Testis (tissue), 2 donors: ENCODE measurements at regions not wholly inside any gene's neighbourhood (a gene's known extent, or its start where the extent isn't known, plus 50 kb on each side); places are given as distances from the start of the nearest gene placed in this dataset.
A peak's percentile ranks its signal among the peaks of the same experiment; 100 is the strongest.

Experiments used
- DNase-seq: peaks from one replicate; pipeline ENCODE4 v3.0.0-alpha.2; 2019
- H3K27ac ChIP-seq, 2 donors: fragments of 200-600 bp; sonication (generic); one replicate each; pipeline ENCODE4 v1.5.1; 2019
- H3K27me3 ChIP-seq: fragments of 200-600 bp; sonication (generic); one replicate; pipeline ENCODE4 v1.5.1; 2019
- H3K36me3 ChIP-seq: fragments of 200-600 bp; sonication (generic); one replicate; pipeline ENCODE4 v1.5.1; 2017; ENCODE audit warnings: low read depth; ENCODE audit errors: missing control alignments
- H3K4me1 ChIP-seq: fragments of 200-600 bp; sonication (generic); one replicate; pipeline ENCODE4 v1.5.1; 2019
- H3K4me3 ChIP-seq, 2 donors: fragments of 200-600 bp; sonication (generic); one replicate each; pipeline ENCODE4 v1.5.1; 2017 to 2019
- H3K9me3 ChIP-seq: fragments of 200-600 bp; sonication (generic); one replicate; pipeline ENCODE4 v1.5.1; 2017
- POLR2A ChIP-seq: fragments of 450-650 bp; IDR thresholded peaks from one replicate; pipeline ENCODE4 v1.6.1; 2017; ENCODE audit warnings: antibody characterized with exemption, mild to moderate bottlenecking, moderate library complexity
- WGBS, 2 donors: methylation state at CpG; one replicate each; pipeline ENCODE4 v1.1.5; 2018; 5-methylcytosine and 5-hydroxymethylcytosine counted together
- intact Hi-C: fragments of 100-400 bp; cut with DNase I; formaldehyde crosslinking; loops from one replicate; pipeline ENCODE4 v1.15.1; 2023; ENCODE audit warnings: low total_unique reads
- TF ChIP-seq, protein P1 (sequence below), 3 experiments: fragments of 450-650 bp in 2 of 3; fragments of 200-600 bp in 1 of 3; sonication (generic) in 1 of 3; IDR thresholded peaks; one replicate each; pipeline ENCODE4 v1.5.1; 2016 to 2019; ENCODE audit warnings: antibody characterized with exemption in 3 of 3, mild to moderate bottlenecking in 2 of 3, moderate library complexity in 1 of 3

DNA sequence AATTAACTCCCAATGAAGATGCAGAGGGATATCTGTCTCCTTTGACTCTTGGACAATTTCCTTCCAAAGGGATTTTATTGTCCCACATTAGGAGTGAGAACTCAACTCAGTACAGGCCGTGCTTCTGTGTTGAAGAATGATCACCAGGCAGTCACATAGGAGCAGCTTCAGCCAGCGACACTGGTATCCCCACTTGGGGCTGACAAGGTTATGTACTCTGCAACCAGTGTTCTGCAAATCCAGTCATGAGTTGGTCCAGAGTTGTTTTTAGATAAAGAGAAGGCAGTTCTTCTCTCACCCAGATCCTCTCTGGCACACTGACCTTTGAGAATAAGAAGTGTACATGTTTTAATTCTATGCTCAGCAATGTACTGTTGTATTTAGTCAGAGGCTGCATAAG, 415.8 kb downstream of the SETD4 start:
- Histone ChIP-seq H3K4me3 (no peak overlapping the region), H3K27ac (no peak overlapping the region), H3K9me3 (no peaks in the 10 kb centered on the region), H3K27me3 (no peaks in the 10 kb centered on the region), H3K4me1 (no peaks in the 10 kb centered on the region), H3K36me3 (no peaks in the 10 kb centered on the region)
- no peak for DNase-seq
- 89 to 94% methylated on average over 2 of the region's 2 CpGs for WGBS, 2 donors
- intact Hi-C loops, result no loop called here
- TF ChIP-seq POLR2A, result no peak
- TF ChIP-seq, protein P1, sequence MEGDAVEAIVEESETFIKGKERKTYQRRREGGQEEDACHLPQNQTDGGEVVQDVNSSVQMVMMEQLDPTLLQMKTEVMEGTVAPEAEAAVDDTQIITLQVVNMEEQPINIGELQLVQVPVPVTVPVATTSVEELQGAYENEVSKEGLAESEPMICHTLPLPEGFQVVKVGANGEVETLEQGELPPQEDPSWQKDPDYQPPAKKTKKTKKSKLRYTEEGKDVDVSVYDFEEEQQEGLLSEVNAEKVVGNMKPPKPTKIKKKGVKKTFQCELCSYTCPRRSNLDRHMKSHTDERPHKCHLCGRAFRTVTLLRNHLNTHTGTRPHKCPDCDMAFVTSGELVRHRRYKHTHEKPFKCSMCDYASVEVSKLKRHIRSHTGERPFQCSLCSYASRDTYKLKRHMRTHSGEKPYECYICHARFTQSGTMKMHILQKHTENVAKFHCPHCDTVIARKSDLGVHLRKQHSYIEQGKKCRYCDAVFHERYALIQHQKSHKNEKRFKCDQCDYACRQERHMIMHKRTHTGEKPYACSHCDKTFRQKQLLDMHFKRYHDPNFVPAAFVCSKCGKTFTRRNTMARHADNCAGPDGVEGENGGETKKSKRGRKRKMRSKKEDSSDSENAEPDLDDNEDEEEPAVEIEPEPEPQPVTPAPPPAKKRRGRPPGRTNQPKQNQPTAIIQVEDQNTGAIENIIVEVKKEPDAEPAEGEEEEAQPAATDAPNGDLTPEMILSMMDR (IDR thresholded peaks at IDR 0.05), result no peak

DNA sequence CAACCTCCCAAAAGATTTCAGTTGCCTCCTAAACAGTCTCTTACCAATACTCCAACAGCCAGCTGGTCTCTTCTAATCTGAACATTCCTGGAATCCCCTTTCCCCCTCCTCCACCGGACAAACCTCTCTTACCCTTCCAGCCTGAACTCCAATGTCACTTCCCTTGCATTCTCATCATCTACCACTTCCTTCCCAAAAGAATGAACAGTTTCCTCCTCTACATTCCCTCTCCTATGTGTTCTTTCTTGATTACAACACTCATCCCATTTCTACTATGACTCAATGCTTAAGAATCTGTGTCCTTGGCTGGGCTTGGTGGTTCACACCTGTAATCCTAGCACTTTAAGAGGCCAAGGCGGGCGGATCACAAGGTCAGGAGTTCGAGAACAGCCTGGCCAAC, 417.1 kb downstream of the SETD4 start:
- Histone ChIP-seq H3K4me3 (no peak overlapping the region), H3K4me1 (no peaks in the 10 kb centered on the region), H3K36me3 (no peaks in the 10 kb centered on the region), H3K27ac (no peak overlapping the region), H3K9me3 (no peaks in the 10 kb centered on the region), H3K27me3 (no peaks in the 10 kb centered on the region)
- WGBS, 2 donors, result 86 to 90% methylated on average over 4 of the region's 4 CpGs
- intact Hi-C loops, result no loop called here
- no peak for DNase-seq
- no peak for TF ChIP-seq POLR2A
- TF ChIP-seq, protein P1 (IDR thresholded peaks at IDR 0.05), result no peak

DNA sequence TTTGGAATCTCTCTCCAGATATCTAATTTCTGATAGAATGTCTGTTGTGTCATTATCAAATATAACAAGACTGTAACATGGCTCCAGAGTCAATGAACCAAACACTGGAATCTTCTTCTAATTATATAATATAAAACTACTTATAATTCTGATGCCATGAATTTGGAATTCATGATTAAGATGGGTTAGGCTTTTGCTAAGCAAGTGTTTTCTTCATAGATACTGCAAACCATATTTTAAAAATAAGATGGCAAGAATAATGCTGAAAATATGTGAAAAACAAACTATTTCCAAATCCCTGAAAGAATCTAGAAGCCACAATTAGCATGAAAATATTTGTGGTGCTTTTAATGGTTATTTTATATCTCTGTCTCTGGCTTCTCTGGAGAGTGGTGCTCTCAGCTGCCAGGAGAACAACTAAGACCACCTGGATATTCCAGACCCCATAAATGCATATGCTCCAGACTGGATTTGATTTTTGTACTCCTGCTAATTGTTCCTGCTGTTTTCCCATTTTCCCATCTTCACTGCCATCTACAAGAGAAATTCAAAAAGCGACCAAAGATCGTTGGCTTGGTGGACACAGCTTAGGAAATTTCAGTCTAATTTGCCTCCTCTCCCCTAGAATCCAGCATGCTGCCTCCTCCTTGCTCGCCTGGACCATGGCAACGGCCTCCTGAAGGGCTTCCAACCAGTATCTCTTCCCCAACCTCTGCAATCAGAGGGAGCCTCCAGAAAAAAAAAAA, 418.9 kb downstream of the SETD4 start:
- no peaks in the 10 kb centered on the region for H3K9me3 ChIP-seq
- H3K36me3 ChIP-seq, result no peaks in the 10 kb centered on the region
- no peak for DNase-seq
- no peak overlapping the region for H3K4me3 ChIP-seq
- no peaks in the 10 kb centered on the region for H3K4me1 ChIP-seq
- 90 to 96% methylated on average over 4 of the region's 4 CpGs for WGBS, 2 donors
- TF ChIP-seq, protein P1 (IDR thresholded peaks at IDR 0.05), result no peak
- no peak for TF ChIP-seq POLR2A
- H3K27me3 ChIP-seq, result no peaks in the 10 kb centered on the region
- intact Hi-C loops, result no loop called here
- H3K27ac ChIP-seq, result no peak overlapping the region

DNA sequence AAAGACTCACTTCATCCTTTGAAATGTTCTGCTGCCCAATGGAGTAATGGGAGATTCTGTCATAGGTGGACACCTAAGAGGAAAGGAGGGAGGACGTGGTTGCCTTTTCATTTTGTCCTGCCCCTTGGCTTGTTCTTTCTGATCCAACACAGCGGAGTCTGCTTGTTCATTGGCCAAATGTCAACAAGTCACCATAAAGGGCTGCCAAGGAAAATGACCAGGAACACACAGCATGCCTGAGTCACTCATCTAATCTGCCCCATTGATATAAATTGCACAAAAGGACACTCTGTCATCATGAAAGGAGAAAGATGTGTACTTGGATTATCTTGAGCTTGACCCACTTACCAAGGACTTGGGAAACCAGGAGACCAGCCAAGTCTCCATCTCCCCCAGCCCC, 422.9 kb downstream of the SETD4 start:
- DNase-seq, result peak; percentile 56
- 26 to 45% methylated on average over 2 of the region's 2 CpGs for WGBS, 2 donors
- no peaks in the 10 kb centered on the region for H3K9me3 ChIP-seq
- H3K27ac ChIP-seq, result no peak overlapping the region
- TF ChIP-seq, protein P1 (IDR thresholded peaks at IDR 0.05), result no peak
- no peak for TF ChIP-seq POLR2A
- no peak overlapping the region for H3K4me3 ChIP-seq
- H3K4me1 ChIP-seq, result no peaks in the 10 kb centered on the region
- intact Hi-C loops, result no loop called here
- no peaks in the 10 kb centered on the region for H3K36me3 ChIP-seq
- no peaks in the 10 kb centered on the region for H3K27me3 ChIP-seq

DNA sequence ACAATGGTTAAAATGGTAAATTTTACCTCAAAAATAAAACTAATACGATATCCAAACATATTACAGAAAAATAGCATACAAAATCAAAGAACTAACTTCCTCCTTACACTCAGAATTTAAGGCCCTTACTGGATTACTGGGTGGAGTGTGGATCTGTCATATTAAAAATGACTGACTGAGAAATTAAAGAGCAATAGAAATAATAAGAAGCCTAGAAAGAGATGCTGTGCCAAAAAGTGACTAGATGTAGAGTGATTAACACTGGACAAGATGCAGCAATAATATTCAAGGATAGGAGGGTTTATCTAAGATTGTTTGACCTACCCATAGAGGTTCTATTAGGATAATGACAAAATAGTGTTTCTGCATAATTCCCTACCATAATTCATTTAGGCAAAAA, 424.3 kb downstream of the SETD4 start:
- 94 to 95% methylated on average over 1 of the region's 1 CpG for WGBS, 2 donors
- Histone ChIP-seq H3K4me3 (no peak overlapping the region), H3K36me3 (no peaks in the 10 kb centered on the region), H3K9me3 (no peaks in the 10 kb centered on the region), H3K27me3 (no peaks in the 10 kb centered on the region), H3K4me1 (no peaks in the 10 kb centered on the region), H3K27ac (no peak overlapping the region)
- no peak for DNase-seq
- intact Hi-C loops, result no loop called here
- TF ChIP-seq POLR2A, result no peak
- TF ChIP-seq, protein P1 (IDR thresholded peaks at IDR 0.05), result no peak
